Endothelial cell of umbilical vein (primary cell): ENCODE measurements at regions not wholly inside any gene's neighbourhood (a gene's known extent, or its start where the extent isn't known, plus 50 kb on each side); places are given as distances from the start of the nearest gene placed in this dataset.

Experiments
- BruUV-seq: library from RNA; stranded (reverse); fragments of 400-500 nt; replicated peaks from 2 replicates; lab custom pipeline; 2021; lab: Mats Ljungman, UMichigan
- CTCF ChIA-PET: fragments of 300-600, 350-600 bp; sonication (Branson Sonifier 250); formaldehyde crosslinking; loops from one replicate; lab custom pipeline; 2021; ENCODE audit warnings: antibody characterized with exemption, inconsistent platforms; lab: Charles Lee
- POLR2A ChIA-PET: fragments of 300-600, 350-600 bp; sonication (Branson Sonifier 250); formaldehyde crosslinking; loops from one replicate; lab custom pipeline; 2021; ENCODE audit warnings: antibody characterized with exemption, inconsistent platforms; lab: Charles Lee
- DNase-seq: peaks from one replicate; pipeline ENCODE4 v3.0.0-alpha.2; 2011; ENCODE audit warnings: low read depth, low spot score
- FAIRE-seq: peaks from 2 replicates; lab custom pipeline; 2011; peaks lifted over from hg19 to GRCh38; lab: Jason Lieb, UNC
- H2AFZ ChIP-seq: 2 replicates; pipeline ENCODE4 v1.6.0; 2012; ENCODE audit warnings: low read depth, low read length, control low read depth, inconsistent platforms
- H3K27ac ChIP-seq: 2 replicates; pipeline ENCODE4 v1.5.1; 2011; ENCODE audit warnings: low read depth, mild to moderate bottlenecking, control low read depth, low read length, moderate library complexity; ENCODE audit not compliant: insufficient read depth
- H3K27me3 ChIP-seq, 2 experiments: 2 replicates each; pipeline versions ENCODE4 v1.6.0 to v1.6.1; 2011; ENCODE audit warnings: low read length in 2 of 2, mixed read lengths in 1 of 2; ENCODE audit not compliant: control insufficient read depth in 2 of 2, insufficient read depth in 2 of 2
- H3K36me3 ChIP-seq, 2 experiments: 2 replicates in 1 of 2; 3 replicates in 1 of 2; pipeline ENCODE4 v1.5.1; 2011; ENCODE audit warnings: low read length in 2 of 2, mild to moderate bottlenecking in 1 of 2, moderate library complexity in 1 of 2; ENCODE audit not compliant: control insufficient read depth in 2 of 2, insufficient read depth in 2 of 2; ENCODE audit errors: extremely low read depth in 1 of 2
- H3K4me1 ChIP-seq: 3 replicates; pipeline ENCODE4 v1.5.1; 2011; ENCODE audit warnings: mild to moderate bottlenecking, low read length; ENCODE audit not compliant: control insufficient read depth, insufficient read depth; ENCODE audit errors: extremely low read depth
- H3K4me2 ChIP-seq: 2 replicates; pipeline ENCODE4 v1.6.1; 2011; ENCODE audit warnings: low read length, control low read depth, mixed read lengths; ENCODE audit not compliant: insufficient read depth
- H3K4me3 ChIP-seq, 3 experiments: fragments of 200-600 bp in 1 of 3; sonication (generic), shearing (Covaris generic) in 1 of 3; replicated peaks in 1 of 3; 2 replicates each; pipeline ENCODE4 v1.5.1; 2011 to 2016; ENCODE audit warnings: control low read depth in 3 of 3, low read length in 3 of 3, mild to moderate bottlenecking in 2 of 3, inconsistent platforms in 1 of 3, low read depth in 1 of 3, moderate library complexity in 1 of 3; ENCODE audit not compliant: insufficient read depth in 1 of 3
- H3K79me2 ChIP-seq: 2 replicates; pipeline ENCODE4 v1.6.0; 2012; ENCODE audit warnings: low read length, inconsistent platforms; ENCODE audit not compliant: control insufficient read depth, insufficient read depth
- H3K9ac ChIP-seq: replicated peaks from 2 replicates; pipeline ENCODE3; 2011; ENCODE audit warnings: low read length, control low read depth; ENCODE audit not compliant: insufficient read depth; ENCODE audit errors: extremely low read depth
- H3K9me1 ChIP-seq: replicated peaks from 3 replicates; pipeline ENCODE4 v1.6.0; 2011; ENCODE audit warnings: mild to moderate bottlenecking, low read length; ENCODE audit not compliant: control insufficient read depth, insufficient read depth; ENCODE audit errors: extremely low read depth
- H3K9me3 ChIP-seq: replicated peaks from 2 replicates; pipeline ENCODE4 v1.5.1; 2012; ENCODE audit warnings: low read length, inconsistent platforms; ENCODE audit not compliant: control insufficient read depth, insufficient read depth
- H4K20me1 ChIP-seq: replicated peaks from 2 replicates; pipeline ENCODE3; 2011; ENCODE audit warnings: mild to moderate bottlenecking, low read length; ENCODE audit not compliant: control insufficient read depth, insufficient read depth; ENCODE audit errors: extremely low read depth
- EZH2 ChIP-seq: IDR thresholded peaks from 2 replicates; pipeline ENCODE4 v1.6.1; 2012; ENCODE audit warnings: borderline replicate concordance, low read depth, mild to moderate bottlenecking, moderate library complexity, low read length, inconsistent platforms; ENCODE audit not compliant: severe bottlenecking
- FOS ChIP-seq: IDR thresholded peaks from 2 replicates; pipeline ENCODE4 v1.6.1; 2011; ENCODE audit warnings: mild to moderate bottlenecking, low read length, moderate library complexity, borderline replicate concordance; ENCODE audit not compliant: insufficient read depth
- GATA2 ChIP-seq: IDR thresholded peaks from 2 replicates; pipeline ENCODE4 v1.7.0; 2011; ENCODE audit warnings: low read depth, mild to moderate bottlenecking, moderate library complexity, mixed read lengths, low read length; ENCODE audit not compliant: insufficient read length, insufficient read depth
- JUN ChIP-seq: IDR thresholded peaks from 2 replicates; pipeline ENCODE4 v1.6.1; 2011; ENCODE audit warnings: borderline replicate concordance, low read depth; ENCODE audit not compliant: insufficient read length, insufficient read depth
- MYC ChIP-seq: IDR thresholded peaks from one replicate; pipeline ENCODE4 v1.6.1; 2011; ENCODE audit warnings: mild to moderate bottlenecking, low read depth, low read length
- POLR2A ChIP-seq: IDR thresholded peaks from 2 replicates; pipeline ENCODE4 v1.6.1; 2012; ENCODE audit warnings: low read depth, mild to moderate bottlenecking, control low read depth, low read length
- POLR2AphosphoS5 ChIP-seq: IDR thresholded peaks from 2 replicates; pipeline ENCODE4 v1.6.1; 2012; ENCODE audit warnings: low read depth, mild to moderate bottlenecking, control low read depth, low read length, moderate library complexity; ENCODE audit not compliant: insufficient read depth
- dilution Hi-C: fragments of 300-500 bp; cut with MboI; formaldehyde crosslinking; loops from one replicate; pipeline ENCODE4 v1.15.0; 2019; ENCODE audit warnings: low sequenced_read_pairs; ENCODE audit not compliant: extremely low pct_ligation_motif_present
- intact Hi-C: fragments of 100-400 bp; cut with micrococcal nuclease; formaldehyde crosslinking; loops from one replicate; pipeline ENCODE4 v1.10.0; 2022
- TF ChIP-seq, protein P1 (sequence below): IDR thresholded peaks from 2 replicates; pipeline ENCODE4 v1.6.1; 2011; ENCODE audit not compliant: insufficient read depth, insufficient read length
- TF ChIP-seq, protein P2 (sequence below), 2 donors: IDR thresholded peaks; 1 replicate in 1 of 2; 2 replicates in 1 of 2; pipeline ENCODE4 v1.5.1; 2011; ENCODE audit warnings: low read length in 2 of 2, mild to moderate bottlenecking in 2 of 2, moderate library complexity in 2 of 2, control low read depth in 1 of 2, inconsistent platforms in 1 of 2, low read depth in 1 of 2; ENCODE audit not compliant: insufficient read depth in 1 of 2; ENCODE audit errors: extremely low read depth in 1 of 2

- DNase-seq (no peak), FAIRE-seq (no peak)
- BruUV-seq, result no TSS peak
- CTCF ChIA-PET, result no interaction called here
- Histone ChIP-seq H3K79me2 (no peaks in the 10 kb centered on the region), H3K4me1 (no peaks in the 10 kb centered on the region), H4K20me1 (no peaks in the 10 kb centered on the region), H3K4me3 (no peak overlapping the region), H3K9me1 (no peaks in the 10 kb centered on the region), H3K27ac (no peak overlapping the region), H3K4me2 (no peak overlapping the region), H3K36me3 (no peaks in the 10 kb centered on the region), H3K27me3 (no peaks in the 10 kb centered on the region), H3K9ac (no peak overlapping the region), H3K9me3 (peaks cover 2% of the 10 kb centered on the region), H2AFZ (no peak overlapping the region)
- POLR2A ChIA-PET, result no interaction called here
- dilution Hi-C loops, result no loop called here
- TF ChIP-seq JUN (no peak), GATA2 (no peak), MYC (no peak), POLR2A (no peak), EZH2 (no peak), FOS (no peak), POLR2AphosphoS5 (no peak)
- TF ChIP-seq, protein P1, sequence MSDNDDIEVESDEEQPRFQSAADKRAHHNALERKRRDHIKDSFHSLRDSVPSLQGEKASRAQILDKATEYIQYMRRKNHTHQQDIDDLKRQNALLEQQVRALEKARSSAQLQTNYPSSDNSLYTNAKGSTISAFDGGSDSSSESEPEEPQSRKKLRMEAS, result no peak
- TF ChIP-seq, protein P2, sequence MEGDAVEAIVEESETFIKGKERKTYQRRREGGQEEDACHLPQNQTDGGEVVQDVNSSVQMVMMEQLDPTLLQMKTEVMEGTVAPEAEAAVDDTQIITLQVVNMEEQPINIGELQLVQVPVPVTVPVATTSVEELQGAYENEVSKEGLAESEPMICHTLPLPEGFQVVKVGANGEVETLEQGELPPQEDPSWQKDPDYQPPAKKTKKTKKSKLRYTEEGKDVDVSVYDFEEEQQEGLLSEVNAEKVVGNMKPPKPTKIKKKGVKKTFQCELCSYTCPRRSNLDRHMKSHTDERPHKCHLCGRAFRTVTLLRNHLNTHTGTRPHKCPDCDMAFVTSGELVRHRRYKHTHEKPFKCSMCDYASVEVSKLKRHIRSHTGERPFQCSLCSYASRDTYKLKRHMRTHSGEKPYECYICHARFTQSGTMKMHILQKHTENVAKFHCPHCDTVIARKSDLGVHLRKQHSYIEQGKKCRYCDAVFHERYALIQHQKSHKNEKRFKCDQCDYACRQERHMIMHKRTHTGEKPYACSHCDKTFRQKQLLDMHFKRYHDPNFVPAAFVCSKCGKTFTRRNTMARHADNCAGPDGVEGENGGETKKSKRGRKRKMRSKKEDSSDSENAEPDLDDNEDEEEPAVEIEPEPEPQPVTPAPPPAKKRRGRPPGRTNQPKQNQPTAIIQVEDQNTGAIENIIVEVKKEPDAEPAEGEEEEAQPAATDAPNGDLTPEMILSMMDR (IDR thresholded peaks at IDR 0.05; ENCODE audit: extremely low read depth in 1 of 2, insufficient read depth in 1 of 2, low read depth in 1 of 2, low read length in 2 of 2), result no peak
- intact Hi-C loops, result no loop called here
These were observed 298.6 kb upstream of the PSMD7 start for GRCh38 chr16:73997971-73998370.
